ENCODE measurements at regions not wholly inside any gene's neighbourhood (a gene's known extent, or its start where the extent isn't known, plus 50 kb on each side); places are given as distances from the start of the nearest gene placed in this dataset.

DNA sequence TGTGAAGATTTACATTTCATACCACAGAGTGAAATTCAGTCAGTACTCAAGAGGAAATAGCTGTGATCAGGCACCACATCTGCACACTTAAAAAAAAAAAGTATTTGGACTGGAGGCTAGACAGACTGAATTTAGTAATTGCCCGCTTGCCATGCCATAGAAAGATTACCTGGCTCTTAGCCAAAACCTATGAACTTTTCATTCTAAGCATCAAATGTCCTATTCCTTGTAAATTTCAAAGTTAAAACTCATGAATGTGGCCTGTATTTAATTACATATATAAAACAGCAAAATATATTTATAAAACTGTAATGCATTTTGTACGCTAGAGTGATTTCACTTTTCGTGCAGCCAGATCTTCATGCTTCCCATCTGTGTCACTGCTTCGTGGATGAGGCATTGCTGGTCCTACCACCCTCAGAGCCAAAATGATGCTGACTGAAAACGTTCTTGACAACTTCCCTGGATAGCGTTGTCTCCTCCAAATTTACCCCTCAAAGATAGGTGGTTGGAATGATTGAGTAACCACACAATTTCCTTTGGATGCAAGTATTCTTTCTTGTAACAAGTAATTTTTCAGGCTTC, 447.9 kb upstream of the SGCD start:
- DNase-seq: no peak

GRCh38 chr5:155884041-155884440, 442.9 kb upstream of the SGCD start:
- DNase-seq: no peak

DNA sequence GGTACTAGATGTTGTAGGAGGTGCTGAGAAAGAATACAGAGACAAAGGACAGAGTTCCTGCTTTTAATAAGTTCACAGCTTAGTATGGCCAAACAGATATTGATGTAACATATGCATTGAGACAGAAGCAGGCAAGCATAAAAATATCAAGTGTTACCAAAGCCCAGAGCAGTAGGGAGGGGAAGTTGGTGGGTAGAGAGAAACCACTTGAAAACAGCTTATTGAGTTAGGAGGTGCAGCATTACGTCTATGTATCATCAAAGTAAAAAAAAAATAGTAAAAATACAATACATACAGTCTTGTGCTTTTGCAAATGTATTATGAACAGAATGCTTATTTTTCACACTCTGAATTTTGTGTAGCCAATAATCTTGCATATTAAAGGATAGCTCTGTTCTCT, 441.8 kb upstream of the SGCD start:
- DNase-seq: no peak

GRCh38 chr5:155886311-155887031, 440.5 kb upstream of the SGCD start:
- DNase-seq: no peak

GRCh38 chr5:155895484-155895883, 431.5 kb upstream of the SGCD start:
- no peak for DNase-seq

DNA sequence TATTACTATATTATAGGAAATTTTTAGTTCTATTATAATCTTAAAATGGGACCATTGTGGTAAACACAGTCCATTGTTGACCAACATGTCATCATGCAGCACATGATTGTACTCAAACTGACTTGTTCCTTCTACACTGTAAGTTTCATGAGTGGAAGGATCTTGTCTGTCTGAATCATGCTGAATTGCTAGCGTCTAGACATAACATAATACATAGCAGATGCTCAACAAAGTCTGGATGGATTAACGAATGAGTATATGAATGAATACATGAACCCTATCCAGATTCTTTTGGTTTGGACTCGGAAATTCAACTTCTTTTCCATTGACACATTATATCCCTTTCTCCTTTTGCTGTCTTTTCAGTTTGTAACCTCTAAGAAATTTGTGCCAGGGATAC, 429.2 kb upstream of the SGCD start:
- DNase-seq: no peak

GRCh38 chr5:155898284-155898683, 428.7 kb upstream of the SGCD start:
- no peak for DNase-seq

GRCh38 chr5:155903791-155904190, 423.2 kb upstream of the SGCD start:
- DNase-seq: no peak

DNA sequence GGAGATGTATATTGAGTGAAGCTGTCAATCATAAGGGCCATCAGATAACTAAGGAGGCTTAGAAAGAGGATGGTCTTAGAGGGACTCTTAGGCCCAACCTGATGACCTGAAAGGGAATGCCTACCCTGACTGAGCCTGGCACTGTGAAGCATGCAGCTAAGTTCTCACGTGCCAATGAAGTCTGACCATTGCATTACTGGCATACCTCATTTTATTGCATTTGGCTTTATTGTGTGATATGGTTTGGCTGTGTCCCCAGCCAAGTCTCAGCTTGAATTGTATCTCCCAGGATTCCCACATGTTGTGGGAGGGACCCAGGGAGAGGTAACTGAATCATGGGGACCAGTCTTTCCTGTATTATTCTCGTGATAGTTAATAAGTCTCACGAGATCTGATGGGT, 421.6 kb upstream of the SGCD start:
- no peak for DNase-seq

- no peak for DNase-seq
Measured at GRCh38 chr5:155906046-155906445, 420.9 kb upstream of the SGCD start.

- no peak for DNase-seq
Measured at GRCh38 chr5:155908543-155908942, 418.4 kb upstream of the SGCD start.

GRCh38 chr5:155912291-155912690, 414.7 kb upstream of the SGCD start:
- DNase-seq: no peak

- DNase-seq: no peak
Measured at GRCh38 chr5:155914766-155915165, 412.2 kb upstream of the SGCD start.

DNA sequence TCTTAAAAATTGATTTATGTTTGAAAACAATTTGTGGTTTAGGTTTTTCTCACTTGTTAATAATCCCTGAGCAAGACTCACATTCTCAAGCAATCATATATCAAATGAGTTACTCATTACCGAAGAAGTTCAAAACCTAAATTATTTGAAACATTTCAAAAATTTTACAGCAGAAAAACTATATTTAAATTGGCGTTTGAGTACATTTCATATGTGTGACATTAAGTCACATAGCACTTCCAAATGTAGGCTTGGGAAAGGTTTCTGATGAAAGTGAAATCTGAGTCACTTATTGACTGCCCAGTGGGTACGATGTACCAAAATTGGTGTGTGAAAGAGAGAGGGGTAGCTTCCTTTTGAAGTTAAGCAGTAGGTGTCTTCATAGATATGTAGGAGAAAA, 411.4 kb upstream of the SGCD start:
- no peak for DNase-seq

- no peak for DNase-seq
Measured at GRCh38 chr5:155919126-155919525, 407.8 kb upstream of the SGCD start.

- no peak for DNase-seq
Measured at GRCh38 chr5:155919725-155920124, 407.2 kb upstream of the SGCD start.

DNA sequence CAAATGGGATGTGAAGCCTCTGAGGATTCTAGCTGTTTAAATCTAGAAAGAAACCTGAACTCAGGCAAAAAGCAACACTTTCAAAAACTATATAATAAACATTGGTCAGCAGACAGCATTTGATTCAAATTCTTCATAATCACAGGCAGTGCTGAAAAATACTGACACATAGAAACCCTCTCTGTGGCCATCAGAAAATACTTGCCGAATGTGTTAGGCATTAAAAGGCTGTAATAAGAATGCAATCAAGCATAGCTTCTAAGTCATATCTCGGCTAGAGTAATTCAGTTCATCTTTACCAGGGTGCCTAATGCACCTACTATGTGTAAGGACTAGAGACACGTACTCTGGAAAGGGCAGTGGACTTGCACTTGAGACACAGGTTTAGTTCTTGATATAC, 405.3 kb upstream of the SGCD start:
- DNase-seq: no peak

GRCh38 chr5:155923784-155924183, 403.2 kb upstream of the SGCD start:
- no peak for DNase-seq

DNA sequence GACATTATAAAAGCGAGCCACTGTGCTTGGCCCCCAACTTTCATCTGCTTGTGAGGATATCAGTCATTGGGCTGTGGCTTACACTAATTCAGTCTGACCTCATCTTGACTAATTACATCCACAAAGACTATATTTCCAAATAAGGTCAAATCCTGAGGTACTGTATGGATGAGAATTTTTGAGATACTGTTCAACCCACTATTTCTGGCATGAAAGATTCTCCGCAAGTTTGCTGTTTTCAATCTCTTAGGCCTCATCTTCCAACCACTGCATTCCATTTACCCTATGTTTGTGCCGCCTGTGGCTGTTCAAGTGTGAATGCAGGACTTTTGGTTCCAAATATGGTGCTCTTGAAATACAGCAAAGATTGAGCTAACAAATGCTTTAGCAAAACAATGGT, 400.9 kb upstream of the SGCD start:
- peak; percentile 22 for DNase-seq

- no peak for DNase-seq
Measured at GRCh38 chr5:155926766-155927165, 400.2 kb upstream of the SGCD start.

DNA sequence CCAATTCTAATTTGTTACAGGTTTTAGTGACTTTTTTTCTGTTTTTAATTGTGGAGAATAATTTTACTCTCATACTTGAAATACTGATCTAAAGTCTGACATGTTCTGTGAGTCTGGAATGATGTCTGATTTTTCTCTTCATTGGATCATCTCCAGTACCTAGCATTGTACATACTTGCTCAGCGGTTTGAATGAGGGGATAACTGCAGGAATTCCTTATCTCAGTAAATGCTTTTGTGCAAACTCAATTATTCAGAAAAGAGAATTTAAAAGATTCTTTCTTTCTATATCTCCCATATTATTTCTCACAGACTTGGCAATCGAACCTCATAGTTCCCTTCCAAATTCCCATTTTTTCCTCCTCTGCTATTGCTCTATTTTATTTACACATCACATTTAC, 397.9 kb upstream of the SGCD start:
- no peak for DNase-seq

DNA sequence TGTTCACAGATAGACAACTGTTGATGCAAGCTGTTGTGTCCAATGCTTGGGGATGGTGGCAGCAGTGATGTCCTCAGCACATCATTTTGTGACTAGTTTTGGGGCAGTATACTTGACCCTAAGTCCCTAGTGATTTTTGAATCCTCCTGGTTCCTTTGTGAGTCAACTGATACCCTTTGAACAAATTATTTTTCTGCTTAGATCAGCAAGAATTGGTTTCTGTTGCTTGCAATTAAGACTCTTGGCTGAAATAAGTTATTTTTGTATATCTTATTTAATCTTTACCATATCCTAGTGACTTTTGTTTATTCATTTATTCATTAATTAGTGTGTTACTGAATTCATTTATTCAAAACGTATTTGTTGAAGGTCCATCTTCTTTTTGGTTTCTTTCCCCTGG, 392.0 kb upstream of the SGCD start:
- no peak for DNase-seq

DNA sequence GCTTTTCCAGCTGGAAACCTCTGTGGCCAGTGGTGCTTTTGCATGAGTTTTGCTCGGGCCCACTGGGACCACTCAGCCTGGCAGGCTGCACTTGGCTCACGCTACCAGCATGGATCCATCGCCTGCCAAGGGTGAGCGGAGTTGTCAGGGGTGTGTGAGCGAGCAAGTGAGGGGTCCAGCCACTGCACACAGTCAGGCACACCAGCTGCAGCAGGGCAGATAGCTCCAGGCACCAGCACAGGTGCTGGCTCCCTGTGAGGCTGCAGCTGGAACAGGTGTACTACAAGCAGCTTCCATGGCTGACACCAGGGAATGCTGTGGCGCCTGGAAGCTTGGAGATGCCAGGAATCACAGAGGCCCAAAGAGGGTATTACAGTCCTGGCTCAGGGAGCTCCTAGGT, 391.2 kb upstream of the SGCD start:
- DNase-seq: no peak

GRCh38 chr5:155936520-155937406, 390.2 kb upstream of the SGCD start:
- no peak for DNase-seq
